Eye (tissue), 1 donor: ENCODE measurements at regions not wholly inside any gene's neighbourhood (a gene's known extent, or its start where the extent isn't known, plus 50 kb on each side); places are given as distances from the start of the nearest gene placed in this dataset.

Source experiments
- DNase-seq: peaks from one replicate; pipeline ENCODE4 v3.0.0-alpha.2; 2015

- DNase-seq, result no peak
These were observed 223.8 kb downstream of the DACT1 start for GRCh38 chr14:58861586-58861985.

- no peak for DNase-seq
These were observed 224.8 kb downstream of the DACT1 start for GRCh38 chr14:58862416-58863160.

- peak; percentile 26 for DNase-seq
These were observed 226.0 kb downstream of the DACT1 start for GRCh38 chr14:58863661-58864345.

GRCh38 chr14:58864751-58865513 lies 227.2 kb downstream of the DACT1 start:
- peak; percentile 62 for DNase-seq

GRCh38 chr14:58865514-58866281 lies 227.9 kb downstream of the DACT1 start:
- DNase-seq, result no peak

DNA sequence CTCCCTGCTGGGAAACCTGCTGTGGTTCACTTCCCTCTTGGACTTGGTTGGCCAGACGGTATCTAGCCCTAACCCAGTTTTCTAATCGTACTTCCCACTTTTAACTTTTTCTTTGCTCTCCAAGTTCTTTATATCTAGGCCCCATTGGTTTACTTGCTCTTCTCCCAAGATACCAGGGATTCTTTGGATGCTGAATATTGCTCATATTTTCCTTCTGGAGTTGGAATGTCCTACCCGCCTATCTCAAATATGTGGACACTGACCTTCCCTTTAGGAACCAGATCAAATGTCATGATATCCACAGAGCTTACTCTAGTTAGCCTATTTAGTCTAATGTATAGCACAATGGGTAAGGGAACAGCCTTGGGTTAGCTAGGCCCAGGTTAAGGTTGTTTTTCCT lies 228.6 kb downstream of the DACT1 start:
- DNase-seq, result no peak

DNA sequence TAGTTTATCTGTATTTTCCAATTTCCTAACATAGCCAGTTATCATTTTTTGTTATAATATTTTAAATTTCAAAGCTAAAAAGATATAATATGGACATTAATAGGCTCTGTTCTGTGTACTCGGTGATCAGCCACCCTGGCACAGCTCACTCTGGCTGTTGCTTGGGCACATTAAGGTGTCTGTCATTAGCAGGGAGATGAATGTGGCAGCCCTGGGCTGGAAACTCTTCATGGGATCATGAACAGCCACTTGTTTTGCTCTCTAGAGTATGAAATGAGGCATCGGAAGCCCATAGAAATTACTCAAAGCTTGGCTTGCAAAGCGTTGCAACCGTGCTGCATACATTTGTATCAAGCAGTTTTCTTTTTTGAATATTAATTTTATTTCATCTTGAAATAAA lies 233.2 kb downstream of the DACT1 start:
- no peak for DNase-seq

DNA sequence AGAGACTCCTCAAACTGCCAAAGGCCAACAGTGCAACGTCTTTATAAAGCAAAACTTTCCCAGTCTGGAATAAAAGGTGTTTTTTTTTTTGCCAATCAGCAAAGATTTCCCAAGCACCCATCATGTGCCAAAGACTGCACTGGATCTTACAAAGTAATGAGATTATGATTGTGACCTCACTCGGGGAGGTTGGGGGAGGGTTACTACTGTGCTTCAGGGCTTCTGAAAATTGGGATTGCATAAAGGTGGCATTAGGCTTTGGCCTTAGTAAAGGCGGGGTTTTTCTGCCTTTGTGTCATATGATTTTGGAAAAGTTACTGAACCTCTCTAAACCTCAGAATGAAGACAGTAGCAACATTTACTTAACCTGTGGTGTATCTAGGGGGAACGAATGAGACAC lies 233.8 kb downstream of the DACT1 start:
- no peak for DNase-seq

DNA sequence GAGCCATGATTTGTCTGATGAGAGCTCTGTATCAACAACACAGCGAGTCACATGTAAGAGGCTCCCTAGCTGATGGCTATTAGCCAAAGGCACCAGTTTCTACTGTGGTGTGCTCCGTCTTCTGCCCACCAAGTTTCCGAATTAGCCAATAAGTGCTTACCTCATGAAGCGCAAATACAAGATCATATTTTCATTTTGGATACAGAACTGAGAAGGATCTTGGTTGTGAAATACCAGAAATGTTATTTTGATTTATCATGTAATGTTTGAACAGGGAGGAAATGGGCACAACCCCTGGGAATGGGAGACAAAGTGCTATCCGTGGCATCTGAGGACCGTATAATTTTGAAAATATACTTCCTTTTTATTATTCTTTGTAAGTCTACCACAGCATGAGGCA lies 234.3 kb downstream of the DACT1 start:
- no peak for DNase-seq

DNA sequence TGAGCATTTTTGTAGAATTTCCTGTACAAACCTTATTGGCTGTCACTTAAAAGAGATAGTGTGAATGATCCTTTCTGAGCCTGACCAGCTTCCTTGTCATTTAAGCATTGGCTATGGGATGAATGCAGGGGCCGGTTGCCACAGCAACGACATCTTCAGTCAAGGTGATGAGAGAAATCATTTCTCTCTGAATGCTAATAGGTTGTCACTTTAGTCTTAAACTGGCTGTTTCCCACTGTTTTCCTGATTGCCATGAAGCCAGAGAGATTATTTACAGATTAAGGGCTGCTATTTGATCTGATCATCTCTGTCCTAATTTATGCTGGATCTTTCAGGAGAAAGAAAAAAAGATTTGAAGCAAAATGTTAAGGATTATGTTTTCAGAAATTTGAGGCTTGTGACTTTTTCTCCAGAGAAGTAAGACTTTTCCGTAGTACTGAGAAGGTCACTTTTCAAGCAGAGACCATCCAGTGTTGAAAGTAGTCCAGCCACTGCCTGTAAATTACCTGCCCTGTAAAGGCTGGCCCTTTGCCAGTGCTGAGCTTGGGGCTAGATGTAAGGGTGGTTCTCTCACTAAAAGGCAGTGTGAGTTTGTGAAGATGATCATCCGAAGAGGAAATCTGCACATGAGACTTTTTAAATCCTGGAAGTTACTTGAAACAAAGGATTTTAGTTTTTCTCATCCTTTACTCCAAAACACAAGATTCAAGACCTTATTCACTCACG lies 235.6 kb downstream of the DACT1 start:
- DNase-seq, result no peak

DNA sequence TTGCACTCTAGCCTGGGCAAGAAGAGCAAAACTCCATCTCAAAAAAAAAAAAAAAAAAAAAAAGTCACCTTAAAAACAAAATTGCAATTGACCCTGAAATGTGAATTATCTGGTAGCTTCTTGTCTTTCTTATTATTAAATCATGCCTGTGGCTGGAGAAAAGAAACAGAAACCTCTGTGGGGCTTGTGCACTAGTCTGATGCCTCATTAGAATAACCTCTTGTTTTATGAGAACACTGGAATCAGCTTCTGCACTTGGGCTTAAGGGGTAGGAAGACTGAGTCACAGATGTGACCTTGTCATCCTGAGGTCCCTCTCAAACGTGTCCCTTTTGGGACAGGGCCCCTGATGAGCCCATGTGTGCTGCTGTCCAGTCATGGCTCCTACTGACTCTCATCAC lies 237.9 kb downstream of the DACT1 start:
- no peak for DNase-seq

DNA sequence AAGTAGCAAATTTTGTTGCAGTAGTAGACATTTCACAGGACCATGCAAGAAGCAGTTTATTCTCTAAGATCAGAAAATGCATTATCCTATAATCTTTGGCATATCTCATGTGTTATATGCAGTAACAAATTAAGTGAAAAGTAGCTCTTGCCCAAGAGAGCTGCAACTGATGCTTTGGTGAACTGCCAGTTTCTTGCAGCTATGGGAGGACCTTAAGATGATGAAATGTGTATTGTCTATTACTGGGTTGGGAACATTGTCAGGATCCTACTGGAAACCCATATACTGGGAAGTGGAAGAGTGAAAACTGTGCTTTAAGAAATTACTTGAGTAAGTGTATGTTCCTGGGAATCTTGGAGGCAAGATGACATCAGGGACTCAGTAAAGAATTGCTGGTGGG lies 238.8 kb downstream of the DACT1 start:
- no peak for DNase-seq

DNA sequence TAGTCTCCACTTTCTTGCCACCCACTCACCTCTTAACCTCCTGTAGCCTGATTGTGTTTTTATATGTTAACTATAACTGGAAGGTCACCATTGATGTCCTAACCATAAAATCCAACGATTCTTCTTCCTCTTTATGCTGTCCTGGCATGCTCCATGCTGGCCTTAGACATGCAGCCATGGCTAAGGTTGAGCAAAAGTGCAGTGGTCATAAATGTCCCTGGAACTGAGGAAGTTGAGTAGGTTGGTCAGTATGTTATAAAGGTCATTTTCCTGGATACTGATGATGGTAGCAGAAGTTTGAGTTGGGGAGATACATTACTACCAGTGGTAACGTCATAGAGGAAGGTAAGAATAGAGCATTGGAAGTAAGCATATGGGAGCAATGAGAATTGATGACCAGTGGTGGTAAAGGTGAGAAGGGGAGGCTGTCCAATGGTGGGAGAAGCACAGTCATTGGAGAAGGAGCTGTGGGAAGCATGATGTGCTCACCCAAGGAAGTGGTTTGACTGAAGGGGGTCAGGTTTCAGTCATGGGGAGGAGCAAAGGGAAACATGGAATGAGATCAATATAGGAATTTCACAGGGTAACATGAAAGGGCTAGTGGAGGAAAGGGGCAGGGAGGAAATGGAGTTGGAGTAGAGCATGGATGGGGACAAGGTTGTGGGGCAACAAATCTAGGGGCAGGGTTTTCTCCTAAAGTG lies 240.8 kb downstream of the DACT1 start:
- no peak for DNase-seq

DNA sequence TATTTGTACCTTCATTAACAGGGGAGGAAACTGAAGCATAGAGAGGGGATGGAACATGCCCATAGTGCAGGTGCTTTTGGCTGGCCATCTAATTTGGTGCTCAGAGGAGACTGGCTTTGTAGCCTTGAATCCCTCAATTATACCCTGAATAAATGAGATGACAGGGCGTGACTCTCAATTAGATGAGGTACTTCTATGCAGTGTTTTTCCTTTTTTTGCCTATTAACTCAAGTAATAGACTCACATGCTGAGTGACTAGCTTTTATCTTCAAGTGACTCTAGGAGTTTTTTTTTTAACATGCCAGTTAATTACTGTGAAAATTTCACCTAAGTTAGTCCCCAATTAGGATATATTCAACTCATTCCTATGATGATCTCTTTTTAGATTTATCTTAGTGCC lies 243.7 kb downstream of the DACT1 start:
- no peak for DNase-seq

- no peak for DNase-seq
These were observed 244.8 kb downstream of the DACT1 start for GRCh38 chr14:58882577-58883018.

- DNase-seq, result no peak
These were observed 246.7 kb downstream of the DACT1 start for GRCh38 chr14:58884442-58884841.

DNA sequence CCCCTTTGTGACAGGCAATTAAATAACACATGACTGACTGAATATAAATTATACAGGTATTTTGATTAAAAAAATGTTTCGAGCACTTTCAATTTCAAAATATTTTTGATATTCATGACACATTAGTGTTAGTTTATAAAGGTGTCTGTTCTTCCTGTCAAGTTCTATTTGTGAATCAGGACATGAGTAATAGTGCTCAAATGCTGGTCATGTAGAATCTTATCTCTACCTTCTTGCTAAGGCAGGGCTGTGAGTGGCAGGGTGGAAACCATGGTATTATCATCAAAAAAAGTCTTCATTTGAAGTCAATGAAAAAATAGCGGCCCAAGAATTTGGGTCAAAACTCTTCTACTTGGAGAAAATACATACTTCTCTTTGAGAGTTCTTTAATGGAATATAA lies 250.2 kb downstream of the DACT1 start:
- no peak for DNase-seq

DNA sequence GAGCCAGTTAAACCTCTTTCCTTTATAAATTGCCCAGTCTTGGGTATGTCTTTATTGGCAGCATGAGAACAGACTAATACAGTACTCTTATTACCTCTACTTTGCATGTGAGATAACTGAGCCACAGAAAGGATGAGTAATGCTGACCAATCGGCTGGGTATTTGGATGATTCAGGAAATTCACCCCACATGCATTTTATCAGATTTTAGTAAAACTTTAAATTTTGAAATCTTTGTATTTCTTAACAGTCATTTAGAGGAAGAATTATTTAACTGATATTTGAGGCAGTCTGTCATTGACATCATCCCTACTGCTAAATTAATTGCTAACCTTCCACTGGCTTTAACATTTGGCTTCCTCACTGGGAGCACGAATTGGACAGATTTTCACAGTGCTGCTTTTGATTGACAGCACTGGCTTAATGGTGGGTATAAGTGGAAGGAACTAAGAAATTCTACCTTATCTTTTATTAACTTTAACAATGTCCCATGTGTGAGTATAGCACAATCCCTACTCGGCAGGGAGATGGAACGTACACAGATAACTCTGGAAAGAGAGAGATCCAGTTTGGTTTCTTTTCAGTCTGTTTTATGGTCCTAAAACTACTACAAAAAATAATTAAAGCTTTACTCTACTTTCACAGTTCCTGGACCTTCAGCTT lies 261.0 kb downstream of the DACT1 start:
- no peak for DNase-seq

DNA sequence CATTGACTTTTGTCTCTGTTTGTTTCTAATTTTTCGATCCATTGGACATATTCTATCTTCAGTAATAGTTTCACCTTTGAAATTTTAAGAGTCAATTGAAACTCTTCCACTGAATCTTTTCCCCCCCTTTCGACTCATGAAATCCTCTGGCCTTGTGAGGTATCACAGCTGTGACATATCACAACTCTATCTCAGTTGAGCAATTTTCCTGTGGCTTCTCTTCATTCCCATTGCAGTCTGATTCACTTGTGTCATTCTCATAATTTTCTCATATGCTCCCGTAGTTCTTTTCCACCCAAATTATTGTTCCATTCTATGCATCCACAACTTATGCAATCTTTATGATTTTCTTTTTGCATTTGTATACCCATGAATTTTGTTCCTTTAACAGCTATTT lies 261.6 kb downstream of the DACT1 start:
- DNase-seq, result no peak

DNA sequence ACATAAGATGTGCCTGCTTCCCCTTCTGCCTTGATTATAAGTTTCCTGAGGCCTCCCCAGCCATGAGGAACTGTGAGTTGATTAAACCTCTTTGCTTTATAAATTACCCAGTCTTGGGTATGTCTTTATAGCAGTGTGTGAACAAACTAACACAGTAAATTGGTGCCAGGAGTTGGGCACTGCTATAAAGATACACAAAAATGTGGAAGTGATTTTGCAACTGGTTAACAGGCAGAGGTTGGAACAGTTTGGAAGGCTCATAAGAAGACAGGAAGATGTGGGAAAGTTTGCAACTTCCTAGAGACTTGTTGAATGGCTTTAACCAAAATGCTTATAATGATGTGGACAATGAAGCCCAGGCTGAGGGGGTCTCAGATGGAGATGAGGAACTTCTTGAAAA lies 264.1 kb downstream of the DACT1 start:
- DNase-seq, result no peak

GRCh38 chr14:58904776-58905175 lies 267.0 kb downstream of the DACT1 start:
- DNase-seq, result peak; percentile 32
